HUES6 (cell line): ENCODE measurements at regions not wholly inside any gene's neighbourhood (a gene's known extent, or its start where the extent isn't known, plus 50 kb on each side); places are given as distances from the start of the nearest gene placed in this dataset.

ENCODE experiments used
- H3K27ac ChIP-seq: 2 replicates; pipeline ENCODE4 v1.7.0; 2013; ENCODE audit warnings: low read depth, mild to moderate bottlenecking, low read length, inconsistent platforms
- H3K27me3 ChIP-seq: 2 replicates; pipeline ENCODE4 v1.6.1; 2013; ENCODE audit warnings: low read length; ENCODE audit not compliant: control insufficient read depth, insufficient read depth
- H3K36me3 ChIP-seq: 2 replicates; pipeline ENCODE4 v1.6.1; 2013; ENCODE audit warnings: low read length; ENCODE audit not compliant: control insufficient read depth, insufficient read depth
- H3K4me1 ChIP-seq: 2 replicates; pipeline ENCODE4 v1.6.1; 2013; ENCODE audit warnings: low read length; ENCODE audit not compliant: control insufficient read depth, insufficient read depth
- H3K4me3 ChIP-seq: 2 replicates; pipeline ENCODE4 v1.5.1; 2013; ENCODE audit warnings: low read depth, low read length
- H3K9ac ChIP-seq: one replicate; pipeline ENCODE4 v1.6.1; 2013; ENCODE audit warnings: mild to moderate bottlenecking, low read length
- H3K9me3 ChIP-seq: 2 replicates; pipeline ENCODE4 v1.6.1; 2013; ENCODE audit warnings: low read depth, low read length; ENCODE audit not compliant: control insufficient read depth, insufficient read depth

GRCh38 chr4:187335339-187335738 lies 611.7 kb upstream of the FAT1 start:
- H3K9me3 ChIP-seq, result no peaks in the 10 kb centered on the region
- H3K27me3 ChIP-seq, result no peaks in the 10 kb centered on the region
- H3K9ac ChIP-seq, result no peak overlapping the region
- no peak overlapping the region for H3K4me3 ChIP-seq
- no peak overlapping the region for H3K27ac ChIP-seq
- H3K36me3 ChIP-seq, result no peaks in the 10 kb centered on the region
- no peaks in the 10 kb centered on the region for H3K4me1 ChIP-seq

GRCh38 chr4:187354740-187355139 lies 631.1 kb upstream of the FAT1 start:
- H3K36me3 ChIP-seq, result no peaks in the 10 kb centered on the region
- H3K9me3 ChIP-seq, result no peaks in the 10 kb centered on the region
- no peak overlapping the region for H3K9ac ChIP-seq
- H3K4me3 ChIP-seq, result no peak overlapping the region
- H3K4me1 ChIP-seq, result no peaks in the 10 kb centered on the region
- H3K27me3 ChIP-seq, result no peaks in the 10 kb centered on the region
- no peak overlapping the region for H3K27ac ChIP-seq

DNA sequence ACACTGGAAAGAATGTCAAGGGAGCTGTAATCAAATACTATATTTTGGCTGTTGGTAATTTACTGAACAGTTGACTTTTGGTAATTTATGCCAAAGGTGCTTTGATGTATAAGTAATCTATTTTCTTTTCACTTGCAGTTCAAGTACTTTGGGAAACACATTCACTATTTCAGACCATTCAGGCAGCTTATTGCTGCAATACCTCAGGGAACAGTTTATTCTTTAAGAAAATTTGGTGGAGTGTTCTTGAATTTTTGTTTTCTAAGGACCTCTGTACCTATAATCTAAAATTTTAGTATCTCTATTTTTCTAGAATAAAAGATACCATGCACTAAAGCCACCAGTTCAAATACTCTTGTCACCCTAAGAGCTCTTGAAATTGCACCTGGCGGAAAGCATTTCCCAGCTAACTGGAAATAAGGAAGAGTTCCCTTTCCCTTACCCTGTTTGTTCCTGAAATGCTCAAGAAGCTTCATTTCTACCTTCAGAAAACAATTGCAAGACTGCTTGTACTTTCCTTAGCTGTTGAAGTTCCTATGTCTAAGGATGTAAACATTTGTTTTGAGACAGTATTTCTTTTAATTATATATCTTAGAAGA lies 633.5 kb upstream of the FAT1 start:
- H3K4me1 ChIP-seq, result no peaks in the 10 kb centered on the region
- H3K27me3 ChIP-seq, result no peaks in the 10 kb centered on the region
- no peaks in the 10 kb centered on the region for H3K9me3 ChIP-seq
- H3K4me3 ChIP-seq, result no peak overlapping the region
- H3K36me3 ChIP-seq, result no peaks in the 10 kb centered on the region
- no peak overlapping the region for H3K27ac ChIP-seq
- no peak overlapping the region for H3K9ac ChIP-seq

DNA sequence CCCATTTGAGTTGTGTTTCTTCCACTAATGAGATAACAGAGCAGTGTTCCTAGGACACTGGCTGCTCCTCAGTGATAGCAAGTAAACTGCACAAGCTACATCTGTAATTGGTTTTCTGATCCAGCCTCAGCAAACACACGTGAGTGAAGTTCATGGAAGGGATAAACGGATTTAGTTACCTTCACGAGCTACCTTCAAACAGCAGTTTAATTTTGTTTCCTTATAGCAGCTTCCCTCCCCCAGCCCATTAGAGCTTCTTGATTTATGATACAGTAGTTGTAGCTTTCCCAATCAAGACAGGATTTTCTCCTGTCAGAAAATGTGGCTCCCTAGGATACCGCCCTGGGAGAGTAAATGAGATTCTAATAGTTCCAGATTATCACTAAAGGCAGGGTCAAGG lies 634.2 kb upstream of the FAT1 start:
- Histone ChIP-seq H3K9ac (no peak overlapping the region), H3K9me3 (no peaks in the 10 kb centered on the region), H3K36me3 (no peaks in the 10 kb centered on the region), H3K27ac (no peak overlapping the region), H3K4me1 (no peaks in the 10 kb centered on the region), H3K27me3 (no peaks in the 10 kb centered on the region), H3K4me3 (no peak overlapping the region)

DNA sequence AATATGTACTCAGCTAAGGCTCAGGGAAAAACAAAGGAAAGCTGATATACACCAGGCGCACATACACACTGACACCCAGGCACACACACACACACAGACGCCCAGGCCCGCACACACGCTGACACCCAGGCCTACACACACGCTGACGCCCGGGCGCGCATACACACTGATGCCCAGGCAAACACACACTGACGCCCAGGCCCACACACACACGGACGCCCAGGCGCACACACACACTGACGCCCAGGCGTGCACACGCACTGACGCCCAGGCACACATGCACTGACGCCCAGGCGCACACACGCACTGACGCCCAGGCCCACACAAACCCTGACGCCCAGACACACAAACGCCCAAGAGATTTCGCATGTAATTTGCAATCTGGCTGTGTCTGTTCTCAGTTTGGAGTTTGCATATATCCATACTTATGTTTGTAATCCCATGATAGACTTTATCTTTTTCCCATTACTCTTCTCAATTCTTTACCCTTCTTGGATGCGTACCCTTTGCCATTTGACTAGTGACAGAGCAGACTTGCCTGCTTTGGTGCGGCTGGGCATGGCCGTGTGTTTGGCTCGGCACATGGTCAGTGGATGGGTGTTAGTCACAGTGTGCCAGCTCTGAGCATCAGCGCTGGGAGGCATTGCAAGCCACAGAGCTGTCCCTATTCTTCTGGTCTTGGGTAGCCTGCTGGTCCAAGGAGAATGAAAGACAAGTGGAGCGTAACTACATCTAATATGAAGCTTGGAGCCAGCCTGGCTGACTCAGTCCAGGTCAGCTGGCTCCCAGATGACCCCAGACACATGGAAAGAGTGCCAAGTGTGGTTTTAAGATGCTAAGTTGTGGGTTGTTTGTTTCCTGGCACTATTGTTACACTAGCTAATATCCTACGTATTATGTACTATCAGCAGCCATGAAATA lies 632.4 kb upstream of the ZFP42 start:
- Histone ChIP-seq H3K27ac (no peak overlapping the region), H3K9me3 (no peaks in the 10 kb centered on the region), H3K4me1 (no peaks in the 10 kb centered on the region), H3K9ac (no peak overlapping the region), H3K27me3 (no peaks in the 10 kb centered on the region), H3K4me3 (no peak overlapping the region), H3K36me3 (no peaks in the 10 kb centered on the region)

- no peaks in the 10 kb centered on the region for H3K9me3 ChIP-seq
- H3K4me3 ChIP-seq, result no peak overlapping the region
- H3K4me1 ChIP-seq, result no peaks in the 10 kb centered on the region
- H3K9ac ChIP-seq, result no peak overlapping the region
- no peak overlapping the region for H3K27ac ChIP-seq
- H3K27me3 ChIP-seq, result no peaks in the 10 kb centered on the region
- H3K36me3 ChIP-seq, result no peaks in the 10 kb centered on the region
Observed at GRCh38 chr4:187364401-187364800, 631.2 kb upstream of the ZFP42 start.

- Histone ChIP-seq H3K36me3 (no peaks in the 10 kb centered on the region), H3K9ac (no peak overlapping the region), H3K27ac (no peak overlapping the region), H3K4me1 (no peaks in the 10 kb centered on the region), H3K27me3 (no peaks in the 10 kb centered on the region), H3K9me3 (no peaks in the 10 kb centered on the region), H3K4me3 (no peak overlapping the region)
Observed at GRCh38 chr4:187364851-187365250, 630.7 kb upstream of the ZFP42 start.

DNA sequence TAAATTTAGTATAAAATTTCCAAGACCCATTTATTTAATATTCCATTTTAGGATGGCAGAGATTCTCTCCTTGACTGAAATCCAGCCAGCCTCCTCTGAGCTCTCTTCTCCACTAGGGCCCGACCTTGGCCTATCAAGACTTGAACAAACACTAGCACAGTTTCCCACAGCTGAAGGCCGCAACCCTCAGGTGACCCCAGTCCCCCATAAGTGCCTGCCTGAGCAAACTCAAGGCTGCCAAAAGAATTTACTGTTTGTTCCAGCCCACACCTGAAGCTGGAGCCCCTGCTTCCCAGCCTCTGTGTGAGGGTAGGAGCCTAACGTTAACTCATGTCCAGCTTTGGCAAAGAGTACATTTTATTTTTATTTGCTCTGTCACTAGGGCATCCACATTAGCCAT lies 629.0 kb upstream of the ZFP42 start:
- Histone ChIP-seq H3K9me3 (no peaks in the 10 kb centered on the region), H3K36me3 (no peaks in the 10 kb centered on the region)

GRCh38 chr4:187370918-187371317 lies 624.7 kb upstream of the ZFP42 start:
- Histone ChIP-seq H3K9me3 (no peaks in the 10 kb centered on the region), H3K4me1 (no peaks in the 10 kb centered on the region), H3K9ac (no peak overlapping the region), H3K27me3 (no peaks in the 10 kb centered on the region; the same call in 1 of the 2 replicates), H3K36me3 (no peaks in the 10 kb centered on the region), H3K4me3 (no peak overlapping the region), H3K27ac (no peak overlapping the region)

More for the DNA sequence above, 629.0 kb upstream of the ZFP42 start:
- Histone ChIP-seq H3K4me3 (no peak overlapping the region), H3K27ac (no peak overlapping the region), H3K9ac (no peak overlapping the region), H3K27me3 (no peaks in the 10 kb centered on the region; the same call in 1 of the 2 replicates), H3K4me1 (no peaks in the 10 kb centered on the region)

GRCh38 chr4:187378441-187378840 lies 617.1 kb upstream of the ZFP42 start:
- no peak overlapping the region for H3K27ac ChIP-seq
- H3K4me3 ChIP-seq, result no peak overlapping the region
- no peaks in the 10 kb centered on the region for H3K27me3 ChIP-seq
- H3K4me1 ChIP-seq, result no peaks in the 10 kb centered on the region
- H3K36me3 ChIP-seq, result no peaks in the 10 kb centered on the region
- H3K9me3 ChIP-seq, result no peaks in the 10 kb centered on the region
- H3K9ac ChIP-seq, result no peak overlapping the region

DNA sequence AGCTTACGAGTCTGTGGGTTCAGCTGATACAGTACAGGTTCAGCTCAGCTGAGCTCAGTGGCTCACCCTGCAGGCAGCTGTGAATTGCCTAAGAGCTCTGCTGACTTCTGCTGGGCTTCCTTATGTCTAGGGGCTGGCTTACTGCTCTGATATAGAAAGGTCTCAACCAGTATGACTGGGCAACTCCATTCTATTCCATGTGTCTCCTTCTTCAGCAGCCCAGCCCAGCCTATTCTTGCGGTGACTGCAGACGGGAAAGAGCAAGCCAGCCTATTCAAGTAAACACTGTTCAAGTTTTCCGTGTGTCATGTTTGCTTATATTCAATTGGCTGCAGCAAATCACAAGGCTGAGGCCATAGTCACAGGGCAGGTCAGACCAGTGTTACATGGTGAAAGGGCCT lies 615.4 kb upstream of the ZFP42 start:
- H3K9ac ChIP-seq, result no peak overlapping the region
- H3K9me3 ChIP-seq, result no peaks in the 10 kb centered on the region
- no peaks in the 10 kb centered on the region for H3K27me3 ChIP-seq
- no peak overlapping the region for H3K27ac ChIP-seq
- H3K36me3 ChIP-seq, result no peaks in the 10 kb centered on the region
- no peak overlapping the region for H3K4me3 ChIP-seq
- H3K4me1 ChIP-seq, result no peaks in the 10 kb centered on the region
